ENCODE measurements at regions not wholly inside any gene's neighbourhood (a gene's known extent, or its start where the extent isn't known, plus 50 kb on each side); places are given as distances from the start of the nearest gene placed in this dataset.

- TF ChIP-seq CTCF (IDR thresholded peaks at IDR 0.05) (no peak), POLR2A (IDR thresholded peaks at IDR 0.05) (no peak), EP300 (IDR thresholded peaks at IDR 0.05) (no peak)
Observed at GRCh38 chr2:19806591-19806990, 95.2 kb downstream of the TTC32 start.
